HG02678 (cell line): ENCODE measurements at regions not wholly inside any gene's neighbourhood (a gene's known extent, or its start where the extent isn't known, plus 50 kb on each side); places are given as distances from the start of the nearest gene placed in this dataset.

Experiments used
- ATAC-seq: cut with Tn5 transposase; IDR thresholded peaks from one replicate; pipeline ENCODE4 v1.9.1; 2021; ENCODE audit warnings: mild to moderate bottlenecking, moderate library complexity; ENCODE audit not compliant: unreplicated experiment

- ATAC-seq: no peak
These were observed 331.2 kb downstream of the SLC16A7 start for GRCh38 chr12:59927032-59927431.

GRCh38 chr12:59928416-59928815 lies 332.6 kb downstream of the SLC16A7 start:
- no peak for ATAC-seq

GRCh38 chr12:59929110-59929509 lies 333.3 kb downstream of the SLC16A7 start:
- no peak for ATAC-seq

- no peak for ATAC-seq
These were observed 338.7 kb downstream of the SLC16A7 start for GRCh38 chr12:59934486-59934885.

- no peak for ATAC-seq
These were observed 340.7 kb downstream of the SLC16A7 start for GRCh38 chr12:59936534-59936933.

GRCh38 chr12:59937148-59937547 lies 341.3 kb downstream of the SLC16A7 start:
- no peak for ATAC-seq

GRCh38 chr12:59938190-59938962 lies 342.5 kb downstream of the SLC16A7 start:
- no peak for ATAC-seq

- no peak for ATAC-seq
These were observed 345.0 kb downstream of the SLC16A7 start for GRCh38 chr12:59940631-59941342.

- ATAC-seq: no peak
These were observed 345.6 kb downstream of the SLC16A7 start for GRCh38 chr12:59941461-59941860.

GRCh38 chr12:59944177-59944576 lies 348.3 kb downstream of the SLC16A7 start:
- no peak for ATAC-seq

- ATAC-seq: no peak
These were observed 350.8 kb downstream of the SLC16A7 start for GRCh38 chr12:59946635-59947034.

GRCh38 chr12:59963546-59963945 lies 367.7 kb downstream of the SLC16A7 start:
- ATAC-seq: no peak

GRCh38 chr12:59972905-59973304 lies 377.1 kb downstream of the SLC16A7 start:
- ATAC-seq: no peak

GRCh38 chr12:59973515-59973914 lies 377.7 kb downstream of the SLC16A7 start:
- no peak for ATAC-seq

- ATAC-seq: no peak
These were observed 381.9 kb downstream of the SLC16A7 start for GRCh38 chr12:59977779-59978178.

- ATAC-seq: no peak
These were observed 384.6 kb downstream of the SLC16A7 start for GRCh38 chr12:59980476-59980875.

- no peak for ATAC-seq
These were observed 403.5 kb downstream of the SLC16A7 start for GRCh38 chr12:59999291-59999690.

- no peak for ATAC-seq
These were observed 414.7 kb downstream of the SLC16A7 start for GRCh38 chr12:60010486-60010885.

- ATAC-seq: no peak
These were observed 416.8 kb downstream of the SLC16A7 start for GRCh38 chr12:60012659-60013058.

GRCh38 chr12:60014436-60014835 lies 418.6 kb downstream of the SLC16A7 start:
- no peak for ATAC-seq

GRCh38 chr12:60020068-60020467 lies 424.2 kb downstream of the SLC16A7 start:
- no peak for ATAC-seq

GRCh38 chr12:60021235-60021634 lies 425.4 kb downstream of the SLC16A7 start:
- ATAC-seq: no peak
